Esophagus muscularis mucosa (tissue), 4 donors: ENCODE measurements at regions not wholly inside any gene's neighbourhood (a gene's known extent, or its start where the extent isn't known, plus 50 kb on each side); places are given as distances from the start of the nearest gene placed in this dataset.

ENCODE experiments used
- CTCF ChIP-seq, 3 experiments: fragments of 200-600 bp in 2 of 3; fragments of 450-650 bp in 1 of 3; sonication (generic) in 2 of 3; IDR thresholded peaks; one replicate each; pipeline ENCODE4 v1.5.1; 2017 to 2019; ENCODE audit warnings: antibody characterized with exemption in 3 of 3, mild to moderate bottlenecking in 2 of 3, moderate library complexity in 1 of 3
- EP300 ChIP-seq: sonication (generic); formaldehyde crosslinking; IDR thresholded peaks from one replicate; pipeline ENCODE4 v1.6.1; 2017; ENCODE audit warnings: antibody characterized with exemption
- POLR2AphosphoS5 ChIP-seq, 2 donors: sonication (generic); formaldehyde crosslinking; IDR thresholded peaks; one replicate each; pipeline ENCODE4 v1.6.1; 2017; ENCODE audit warnings: antibody characterized with exemption in 2 of 2

GRCh38 chr14:37991027-37991426, 216.7 kb upstream of the SSTR1 start:
- TF ChIP-seq CTCF (IDR thresholded peaks at IDR 0.05) (no peak), EP300 (no peak), POLR2AphosphoS5 (IDR thresholded peaks at IDR 0.05) (no peak)
